PC-9 (cell line): ENCODE measurements at regions not wholly inside any gene's neighbourhood (a gene's known extent, or its start where the extent isn't known, plus 50 kb on each side); places are given as distances from the start of the nearest gene placed in this dataset.

Experiments
- BruUV-seq: library from RNA; stranded (reverse); fragments of 400-500 nt; replicated peaks from 2 replicates; lab custom pipeline; 2021; lab: Mats Ljungman, UMichigan
- CTCF ChIA-PET: fragments of 300-600 bp; sonication (Branson Sonifier 250); formaldehyde crosslinking; loops from one replicate; lab custom pipeline; 2022; ENCODE audit warnings: antibody characterized with exemption; lab: Charles Lee
- POLR2A ChIA-PET: fragments of 300-600 bp; sonication (Branson Sonifier 250); formaldehyde crosslinking; loops from one replicate; lab custom pipeline; 2022; ENCODE audit warnings: antibody characterized with exemption; ENCODE audit not compliant: unreplicated experiment; lab: Charles Lee
- DNase-seq, 2 experiments: peaks; one replicate each; pipeline versions ENCODE4 v3.0.0 to v3.0.0-alpha.2; 2015 to 2022; ENCODE audit warnings: mixed read lengths in 1 of 2
- H2AFZ ChIP-seq: fragments of 200-600 bp; sonication (generic); 2 replicates; pipeline ENCODE4 v1.8.1; 2017; ENCODE audit warnings: antibody characterized with exemption
- H3F3A ChIP-seq: fragments of 200-600 bp; sonication (generic); 2 replicates; pipeline ENCODE4 v1.8.1; 2017; ENCODE audit warnings: antibody characterized with exemption, mild to moderate bottlenecking, low read depth; ENCODE audit not compliant: insufficient read depth
- H3K27ac ChIP-seq: fragments of 200-600 bp; sonication (generic); 2 replicates; pipeline ENCODE4 v1.6.1; 2016; ENCODE audit warnings: mixed run types
- H3K27me3 ChIP-seq: fragments of 200-600 bp; sonication (generic); 2 replicates; pipeline ENCODE4 v1.6.1; 2016; ENCODE audit warnings: low read depth, mixed run types; ENCODE audit not compliant: insufficient read depth
- H3K36me3 ChIP-seq: fragments of 200-600 bp; sonication (generic); 2 replicates; pipeline ENCODE4 v1.6.1; 2016; ENCODE audit warnings: low read depth, mixed run types
- H3K4me1 ChIP-seq: fragments of 200-600 bp; sonication (generic); replicated peaks from 2 replicates; pipeline ENCODE4 v1.6.1; 2016; ENCODE audit warnings: mixed run types; ENCODE audit not compliant: insufficient read depth
- H3K4me2 ChIP-seq: fragments of 200-600 bp; sonication (generic); 2 replicates; pipeline ENCODE4 v1.6.1; 2017; ENCODE audit warnings: mixed run types
- H3K4me3 ChIP-seq: fragments of 200-600 bp; sonication (generic); 2 replicates; pipeline ENCODE4 v1.6.1; 2016; ENCODE audit warnings: mixed run types
- H3K79me2 ChIP-seq: fragments of 200-600 bp; sonication (generic); 2 replicates; pipeline ENCODE4 v1.6.1; 2017; ENCODE audit warnings: low read depth, mixed run types
- H3K9me2 ChIP-seq: fragments of 200-600 bp; sonication (generic); 2 replicates; pipeline ENCODE4 v1.8.1; 2017; ENCODE audit warnings: mild to moderate bottlenecking; ENCODE audit not compliant: insufficient read depth
- H3K9me3 ChIP-seq: fragments of 200-600 bp; sonication (generic); 2 replicates; pipeline ENCODE4 v1.8.1; 2016; ENCODE audit warnings: low read depth; ENCODE audit not compliant: insufficient read depth
- H4K20me1 ChIP-seq: fragments of 200-600 bp; sonication (generic); 2 replicates; pipeline ENCODE4 v1.8.1; 2017; ENCODE audit not compliant: insufficient read depth
- EZH2 ChIP-seq: fragments of 200-600 bp; sonication (generic); IDR thresholded peaks from 2 replicates; pipeline ENCODE4 v1.8.0; 2017; ENCODE audit warnings: antibody characterized with exemption, low read depth
- intact Hi-C: fragments of 100-400 bp; cut with micrococcal nuclease; formaldehyde crosslinking; loops from one replicate; pipeline ENCODE4 v1.10.0; 2022; ENCODE audit not compliant: unreplicated experiment
- TF ChIP-seq, protein P1 (sequence below): fragments of 200-600 bp; sonication (generic); conservative IDR thresholded peaks from 2 replicates; pipeline ENCODE4 v1.6.1; 2017; ENCODE audit warnings: mixed run types, antibody characterized with exemption, mild to moderate bottlenecking, moderate library complexity

DNA sequence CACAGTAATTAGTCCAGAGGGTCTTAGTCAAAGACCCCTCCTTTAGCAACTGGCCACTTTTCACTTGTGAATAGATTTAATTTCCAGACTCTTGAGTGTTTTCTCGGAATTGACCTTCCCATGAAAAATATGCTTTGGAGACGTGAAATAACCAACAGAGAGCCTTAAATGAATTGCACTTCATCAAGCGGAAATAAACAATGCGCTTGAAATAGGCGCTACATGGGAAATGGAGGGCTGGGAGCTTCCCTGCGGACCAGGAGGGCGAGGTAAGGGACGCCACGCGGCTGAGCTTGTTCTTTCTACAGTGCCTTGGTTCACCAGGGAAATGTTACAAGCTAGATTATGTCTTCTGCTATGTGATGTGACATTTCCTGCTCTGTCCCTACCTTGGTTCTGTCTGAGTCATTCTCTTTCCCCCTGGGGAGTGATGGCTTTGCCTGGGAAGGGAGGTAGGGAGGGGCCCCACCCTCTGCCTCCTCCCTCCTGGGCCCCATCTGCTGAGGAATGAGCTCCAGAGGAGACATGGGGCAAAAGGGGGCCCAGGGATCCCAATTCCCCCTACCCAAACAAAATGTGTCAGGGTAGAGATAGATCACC is 619.3 kb downstream of the PTPRU start:
- no peak overlapping the region for H2AFZ ChIP-seq
- H3K9me2 ChIP-seq = no peaks in the 10 kb centered on the region
- H3K27me3 ChIP-seq = peaks cover 14% of the 10 kb centered on the region
- H3K9me3 ChIP-seq = no peaks in the 10 kb centered on the region
- H3K27ac ChIP-seq = no peak overlapping the region
- POLR2A ChIA-PET = no interaction called here
- TF ChIP-seq, protein P1, sequence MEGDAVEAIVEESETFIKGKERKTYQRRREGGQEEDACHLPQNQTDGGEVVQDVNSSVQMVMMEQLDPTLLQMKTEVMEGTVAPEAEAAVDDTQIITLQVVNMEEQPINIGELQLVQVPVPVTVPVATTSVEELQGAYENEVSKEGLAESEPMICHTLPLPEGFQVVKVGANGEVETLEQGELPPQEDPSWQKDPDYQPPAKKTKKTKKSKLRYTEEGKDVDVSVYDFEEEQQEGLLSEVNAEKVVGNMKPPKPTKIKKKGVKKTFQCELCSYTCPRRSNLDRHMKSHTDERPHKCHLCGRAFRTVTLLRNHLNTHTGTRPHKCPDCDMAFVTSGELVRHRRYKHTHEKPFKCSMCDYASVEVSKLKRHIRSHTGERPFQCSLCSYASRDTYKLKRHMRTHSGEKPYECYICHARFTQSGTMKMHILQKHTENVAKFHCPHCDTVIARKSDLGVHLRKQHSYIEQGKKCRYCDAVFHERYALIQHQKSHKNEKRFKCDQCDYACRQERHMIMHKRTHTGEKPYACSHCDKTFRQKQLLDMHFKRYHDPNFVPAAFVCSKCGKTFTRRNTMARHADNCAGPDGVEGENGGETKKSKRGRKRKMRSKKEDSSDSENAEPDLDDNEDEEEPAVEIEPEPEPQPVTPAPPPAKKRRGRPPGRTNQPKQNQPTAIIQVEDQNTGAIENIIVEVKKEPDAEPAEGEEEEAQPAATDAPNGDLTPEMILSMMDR = no peak
- TF ChIP-seq EZH2 = no peak
- DNase-seq = no peak
- no peaks in the 10 kb centered on the region for H3F3A ChIP-seq
- no TSS peak for BruUV-seq
- no peaks in the 10 kb centered on the region for H4K20me1 ChIP-seq
- H3K4me1 ChIP-seq = no peaks in the 10 kb centered on the region
- intact Hi-C loops = no loop called here
- no peak overlapping the region for H3K4me2 ChIP-seq
- H3K79me2 ChIP-seq = no peaks in the 10 kb centered on the region
- CTCF ChIA-PET = no interaction called here
- no peaks in the 10 kb centered on the region for H3K36me3 ChIP-seq
- no peak overlapping the region for H3K4me3 ChIP-seq

DNA sequence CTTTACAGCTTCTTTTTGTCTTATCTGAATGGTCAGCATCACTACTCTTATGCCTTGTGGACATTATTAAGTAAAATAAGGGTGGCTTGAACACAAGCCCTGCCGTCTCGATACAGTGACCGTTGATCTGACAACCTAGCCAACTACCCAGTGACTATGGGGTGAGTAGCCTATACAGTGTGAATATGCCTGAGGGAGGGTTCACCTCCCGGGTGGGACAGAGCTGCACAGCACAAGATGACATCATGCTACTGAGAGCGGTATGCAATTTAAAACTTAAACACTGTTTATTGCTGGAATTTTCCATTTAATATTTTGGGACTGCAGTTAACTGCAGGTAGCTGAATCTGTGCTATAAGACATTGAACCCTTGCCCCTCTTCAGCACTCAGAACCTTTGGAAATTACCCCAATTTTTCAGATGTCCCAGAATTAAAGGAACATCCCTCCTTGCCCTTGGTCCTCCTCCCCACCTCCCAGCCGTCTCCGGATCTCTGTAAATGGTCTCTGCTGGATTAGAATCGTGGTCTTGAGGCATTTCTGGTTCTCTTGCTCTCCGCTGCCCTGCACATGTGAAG is 618.5 kb downstream of the PTPRU start:
- H3F3A ChIP-seq = no peaks in the 10 kb centered on the region
- no peak overlapping the region for H2AFZ ChIP-seq
- no TSS peak for BruUV-seq
- H3K27me3 ChIP-seq = peaks cover 14% of the 10 kb centered on the region
- no peaks in the 10 kb centered on the region for H3K36me3 ChIP-seq
- CTCF ChIA-PET = no interaction called here
- no peaks in the 10 kb centered on the region for H3K9me3 ChIP-seq
- TF ChIP-seq, protein P1 = no peak
- TF ChIP-seq EZH2 = no peak
- no peak overlapping the region for H3K27ac ChIP-seq
- no peaks in the 10 kb centered on the region for H3K4me1 ChIP-seq
- POLR2A ChIA-PET = no interaction called here
- no peak overlapping the region for H3K4me2 ChIP-seq
- H3K4me3 ChIP-seq = no peak overlapping the region
- intact Hi-C loops = no loop called here
- H3K79me2 ChIP-seq = no peaks in the 10 kb centered on the region
- no peaks in the 10 kb centered on the region for H3K9me2 ChIP-seq
- H4K20me1 ChIP-seq = no peaks in the 10 kb centered on the region
- no peak for DNase-seq

DNA sequence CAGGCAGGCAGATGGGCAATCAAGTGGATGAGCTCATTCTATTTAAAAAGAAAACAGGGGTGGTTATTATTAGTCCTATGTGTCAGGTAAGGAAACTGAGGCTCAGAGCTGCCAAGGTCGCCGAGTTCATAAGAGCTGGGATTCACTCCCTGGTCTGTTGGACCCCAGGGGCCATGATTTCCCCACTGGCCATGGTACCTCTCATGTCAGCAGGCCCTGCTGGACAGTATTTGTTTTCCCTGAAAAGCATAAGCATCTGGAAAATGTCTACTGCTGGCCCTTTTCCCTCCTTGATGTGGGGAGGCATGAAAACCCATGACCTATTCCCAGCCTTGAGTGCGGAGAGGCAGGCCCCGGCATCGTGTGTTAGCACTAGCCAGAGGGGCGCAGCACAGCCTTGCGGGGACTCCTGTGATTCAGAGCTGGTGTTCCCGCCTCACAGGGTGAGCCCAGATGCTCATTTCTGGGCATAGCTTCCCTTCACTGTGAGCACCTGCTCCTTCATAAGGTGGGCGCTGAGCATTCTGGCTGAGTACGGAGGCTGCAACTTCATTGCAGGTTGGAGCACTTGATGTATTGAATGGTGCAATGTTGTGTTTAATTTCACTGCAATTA is 617.5 kb downstream of the PTPRU start:
- CTCF ChIA-PET = no interaction called here

More for the DNA sequence above, 617.5 kb downstream of the PTPRU start:
- peaks cover 14% of the 10 kb centered on the region for H3K27me3 ChIP-seq
- no peaks in the 10 kb centered on the region for H3K4me1 ChIP-seq
- no peaks in the 10 kb centered on the region for H4K20me1 ChIP-seq
- DNase-seq = no peak
- H2AFZ ChIP-seq = no peak overlapping the region
- no peak for TF ChIP-seq EZH2
- TF ChIP-seq, protein P1 = no peak
- no peak overlapping the region for H3K4me3 ChIP-seq
- H3F3A ChIP-seq = no peaks in the 10 kb centered on the region
- no TSS peak for BruUV-seq
- no peaks in the 10 kb centered on the region for H3K79me2 ChIP-seq
- POLR2A ChIA-PET = no interaction called here
- no peaks in the 10 kb centered on the region for H3K36me3 ChIP-seq
- no peaks in the 10 kb centered on the region for H3K9me2 ChIP-seq
- no peak overlapping the region for H3K4me2 ChIP-seq
- H3K9me3 ChIP-seq = no peaks in the 10 kb centered on the region
- no peak overlapping the region for H3K27ac ChIP-seq
- intact Hi-C loops = no loop called here
